ENCODE measurements at regions not wholly inside any gene's neighbourhood (a gene's known extent, or its start where the extent isn't known, plus 50 kb on each side); places are given as distances from the start of the nearest gene placed in this dataset.

DNA sequence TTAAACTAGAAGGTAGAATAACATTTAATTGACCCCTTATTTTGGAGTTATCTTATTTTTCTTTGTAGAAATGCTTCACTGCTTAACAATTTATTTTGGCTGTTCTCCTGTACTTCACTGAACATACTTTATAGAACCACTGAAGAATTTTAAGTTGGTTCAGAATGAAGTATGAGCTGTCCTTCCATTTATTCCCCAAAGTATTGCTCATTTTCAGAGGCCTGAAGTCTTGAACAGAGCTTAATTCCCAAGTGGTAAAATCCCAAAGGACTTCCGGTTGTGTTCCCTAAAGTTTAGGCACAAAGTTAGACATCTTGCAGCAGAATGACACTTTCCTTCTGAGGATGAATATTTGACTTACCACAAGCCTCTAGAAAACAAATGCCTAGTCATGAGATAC lies 233.3 kb downstream of the TINAG start:
- TF ChIP-seq, protein P1, sequence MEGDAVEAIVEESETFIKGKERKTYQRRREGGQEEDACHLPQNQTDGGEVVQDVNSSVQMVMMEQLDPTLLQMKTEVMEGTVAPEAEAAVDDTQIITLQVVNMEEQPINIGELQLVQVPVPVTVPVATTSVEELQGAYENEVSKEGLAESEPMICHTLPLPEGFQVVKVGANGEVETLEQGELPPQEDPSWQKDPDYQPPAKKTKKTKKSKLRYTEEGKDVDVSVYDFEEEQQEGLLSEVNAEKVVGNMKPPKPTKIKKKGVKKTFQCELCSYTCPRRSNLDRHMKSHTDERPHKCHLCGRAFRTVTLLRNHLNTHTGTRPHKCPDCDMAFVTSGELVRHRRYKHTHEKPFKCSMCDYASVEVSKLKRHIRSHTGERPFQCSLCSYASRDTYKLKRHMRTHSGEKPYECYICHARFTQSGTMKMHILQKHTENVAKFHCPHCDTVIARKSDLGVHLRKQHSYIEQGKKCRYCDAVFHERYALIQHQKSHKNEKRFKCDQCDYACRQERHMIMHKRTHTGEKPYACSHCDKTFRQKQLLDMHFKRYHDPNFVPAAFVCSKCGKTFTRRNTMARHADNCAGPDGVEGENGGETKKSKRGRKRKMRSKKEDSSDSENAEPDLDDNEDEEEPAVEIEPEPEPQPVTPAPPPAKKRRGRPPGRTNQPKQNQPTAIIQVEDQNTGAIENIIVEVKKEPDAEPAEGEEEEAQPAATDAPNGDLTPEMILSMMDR (IDR thresholded peaks at IDR 0.05), result no peak
- no peak for TF ChIP-seq POLR2A (IDR thresholded peaks at IDR 0.05)

All from uterus (tissue), 2 donors.